Esophagus squamous epithelium (tissue), 5 donors: ENCODE measurements at regions not wholly inside any gene's neighbourhood (a gene's known extent, or its start where the extent isn't known, plus 50 kb on each side); places are given as distances from the start of the nearest gene placed in this dataset.

Experiments used
- DNase-seq: peaks from one replicate; lab custom pipeline; 2025; lab: John Stamatoyannopoulos, UW
- H3K27ac ChIP-seq, 4 donors: fragments of 200-600 bp; sonication (generic); one replicate each; pipeline ENCODE4 v1.5.1; 2016 to 2019; ENCODE audit warnings: mild to moderate bottlenecking in 1 of 4
- H3K27me3 ChIP-seq, 4 donors: fragments of 200-600 bp; sonication (generic); 1 replicate in 3 of 4; 2 replicates in 1 of 4; pipeline versions ENCODE4 v1.5.1 to v1.6.0; 2017 to 2021; ENCODE audit warnings: antibody characterized with exemption in 1 of 4
- H3K36me3 ChIP-seq, 3 donors: fragments of 200-600 bp; sonication (generic); one replicate each; pipeline ENCODE4 v1.5.1; 2016 to 2019
- H3K4me1 ChIP-seq, 3 donors: fragments of 200-600 bp; sonication (generic); one replicate each; pipeline ENCODE4 v1.5.1; 2017 to 2019
- H3K4me3 ChIP-seq, 4 donors: fragments of 200-600 bp; sonication (generic); 1 replicate in 3 of 4; 2 replicates in 1 of 4; pipeline ENCODE4 v1.5.1; 2016 to 2019; ENCODE audit warnings: mild to moderate bottlenecking in 2 of 4, moderate library complexity in 1 of 4
- H3K9me3 ChIP-seq, 3 donors: fragments of 200-600 bp; sonication (generic); one replicate each; pipeline ENCODE4 v1.5.1; 2016 to 2019
- CTCF ChIP-seq, 6 experiments: fragments of 450-650 bp in 4 of 6; fragments of 200-600 bp in 2 of 6; sonication (generic) in 2 of 6; IDR thresholded peaks; one replicate each; pipeline ENCODE4 v1.5.1; 2016 to 2019; ENCODE audit warnings: antibody characterized with exemption in 6 of 6, mild to moderate bottlenecking in 4 of 6, moderate library complexity in 4 of 6
- POLR2A ChIP-seq, 4 donors: fragments of 450-650 bp; IDR thresholded peaks; one replicate each; pipeline ENCODE4 v1.6.1; 2017; ENCODE audit warnings: antibody characterized with exemption in 4 of 4, mild to moderate bottlenecking in 4 of 4, moderate library complexity in 3 of 4
- WGBS, 2 donors: methylation state at CpG; one replicate each; pipeline ENCODE4 v1.1.5; 2018; 5-methylcytosine and 5-hydroxymethylcytosine counted together
- intact Hi-C: fragments of 100-400 bp; cut with DNase I; formaldehyde crosslinking; loops from one replicate; pipeline ENCODE4 v1.15.0; 2022
- donor health status: DM: yes; HTN: yes; CAD: no.

- DNase-seq = no peak
- TF ChIP-seq POLR2A (IDR thresholded peaks at IDR 0.05) (no peak), CTCF (IDR thresholded peaks at IDR 0.05) (no peak)
- Histone ChIP-seq H3K4me1 (no peaks in the 10 kb centered on the region), H3K27ac (no peak overlapping the region), H3K9me3 (no peaks in the 10 kb centered on the region), H3K4me3 (no peak overlapping the region), H3K36me3 (no peaks in the 10 kb centered on the region), H3K27me3 (no peaks in the 10 kb centered on the region)
- 60 to 70% methylated on average over 4 of the region's 4 CpGs for WGBS, 2 donors
- intact Hi-C loops = no loop called here
Measured at GRCh38 chr7:153036396-153037063, 277.0 kb downstream of the ACTR3B start.

GRCh38 chr7:153043440-153043839 lies 283.9 kb downstream of the ACTR3B start:
- Histone ChIP-seq H3K4me3 (no peak overlapping the region), H3K27me3 (no peaks in the 10 kb centered on the region), H3K36me3 (no peaks in the 10 kb centered on the region), H3K9me3 (no peaks in the 10 kb centered on the region), H3K27ac (no peak overlapping the region), H3K4me1 (no peaks in the 10 kb centered on the region)
- no peak for DNase-seq
- no peak for TF ChIP-seq POLR2A (IDR thresholded peaks at IDR 0.05)
- TF ChIP-seq CTCF (IDR thresholded peaks at IDR 0.05) = no peak
- 72 to 74% methylated on average over 3 to 4 of the region's 9 CpGs for WGBS, 2 donors
- intact Hi-C loops = no loop called here

- TF ChIP-seq POLR2A (IDR thresholded peaks at IDR 0.05) = no peak
- no peak for TF ChIP-seq CTCF (IDR thresholded peaks at IDR 0.05)
- DNase-seq = no peak
- Histone ChIP-seq H3K4me3 (no peak overlapping the region), H3K9me3 (no peaks in the 10 kb centered on the region), H3K27ac (no peak overlapping the region), H3K27me3 (no peaks in the 10 kb centered on the region), H3K36me3 (no peaks in the 10 kb centered on the region), H3K4me1 (no peaks in the 10 kb centered on the region)
- intact Hi-C loops = no loop called here
Measured at GRCh38 chr7:153044981-153045380, 285.4 kb downstream of the ACTR3B start.

DNA sequence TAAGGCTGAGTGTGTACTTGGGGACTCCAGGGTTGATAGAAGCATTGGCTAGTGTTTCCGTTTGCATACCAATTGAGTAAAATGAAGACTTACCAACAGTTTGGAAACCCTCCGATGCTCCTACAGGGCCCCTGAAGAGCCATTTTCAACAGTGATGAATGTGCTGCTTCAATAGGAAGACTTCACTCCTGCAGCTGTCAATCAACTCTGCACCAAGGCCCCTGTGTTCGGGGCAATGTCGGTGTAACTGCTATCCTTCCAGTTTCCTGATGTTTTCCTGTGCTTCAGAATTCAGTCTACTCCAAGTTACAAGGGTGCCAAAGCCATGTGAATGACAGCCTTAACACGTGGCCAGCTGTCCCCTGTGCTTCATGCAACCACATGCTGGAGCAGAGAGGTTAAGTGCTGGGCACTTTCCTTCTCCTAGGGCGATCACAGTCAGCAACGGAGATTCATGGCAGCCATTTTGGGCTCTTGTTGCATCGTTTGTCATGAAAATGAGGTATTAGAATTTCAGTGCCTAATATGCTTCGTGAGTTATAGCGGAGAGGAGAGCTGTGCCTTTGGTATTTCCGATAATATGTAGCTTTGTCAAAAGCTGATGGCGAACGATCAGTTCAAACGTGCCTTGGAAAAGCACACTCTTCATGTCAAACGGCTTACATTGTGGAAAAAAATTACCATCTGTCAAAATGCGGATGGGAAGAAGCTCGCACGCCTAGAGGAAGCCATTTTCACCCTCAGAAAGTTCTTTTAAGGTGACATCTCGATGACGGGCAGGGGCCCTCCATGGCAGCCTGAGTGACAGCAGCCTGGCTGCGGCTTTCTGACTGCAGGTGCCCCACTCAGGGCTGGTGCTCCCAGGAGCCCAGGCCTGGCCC lies 287.8 kb downstream of the ACTR3B start:
- no peak for TF ChIP-seq CTCF (IDR thresholded peaks at IDR 0.05)
- no peak for TF ChIP-seq POLR2A (IDR thresholded peaks at IDR 0.05)

DNA sequence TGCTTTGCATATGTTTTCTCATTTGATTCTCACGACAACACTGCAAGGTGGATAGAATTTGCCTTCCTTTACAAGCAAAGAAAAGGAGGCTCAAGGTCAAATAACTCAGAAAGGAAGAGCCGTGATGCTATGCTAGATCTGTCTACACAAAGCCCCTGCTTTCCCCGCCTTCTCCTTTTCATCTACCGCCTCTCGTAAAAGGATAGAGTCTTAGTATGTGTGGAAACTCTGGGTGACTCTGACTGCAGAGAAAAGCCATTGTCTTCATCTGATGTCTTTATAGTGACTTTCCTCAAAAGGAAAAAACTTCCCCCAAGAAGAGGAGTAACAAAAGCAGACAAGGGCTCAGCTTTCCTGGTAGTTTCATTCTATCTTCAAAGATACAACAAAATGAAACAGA lies 292.7 kb downstream of the ACTR3B start:
- 61 to 73% methylated on average over 5 of the region's 5 CpGs for WGBS, 2 donors
- Histone ChIP-seq H3K27ac (no peak overlapping the region), H3K4me1 (no peaks in the 10 kb centered on the region), H3K36me3 (no peaks in the 10 kb centered on the region), H3K4me3 (no peak overlapping the region), H3K27me3 (no peaks in the 10 kb centered on the region), H3K9me3 (no peaks in the 10 kb centered on the region)
- intact Hi-C loops = no loop called here
- DNase-seq = no peak
- TF ChIP-seq POLR2A (IDR thresholded peaks at IDR 0.05) = no peak
- no peak for TF ChIP-seq CTCF (IDR thresholded peaks at IDR 0.05)

More for the DNA sequence above, 287.8 kb downstream of the ACTR3B start:
- no peak for DNase-seq
- no peaks in the 10 kb centered on the region for H3K4me1 ChIP-seq
- intact Hi-C loops = no loop called here
- 81 to 84% methylated on average over 19 of the region's 21 CpGs for WGBS, 2 donors
- no peak overlapping the region for H3K27ac ChIP-seq
- no peak overlapping the region for H3K4me3 ChIP-seq
- H3K36me3 ChIP-seq = no peaks in the 10 kb centered on the region
- H3K9me3 ChIP-seq = no peaks in the 10 kb centered on the region
- H3K27me3 ChIP-seq = no peaks in the 10 kb centered on the region
